ENCODE measurements at regions not wholly inside any gene's neighbourhood (a gene's known extent, or its start where the extent isn't known, plus 50 kb on each side); places are given as distances from the start of the nearest gene placed in this dataset.

GRCh38 chr9:73029346-73029745 is 76.5 kb upstream of the ALDH1A1 start:
- no peaks in the 10 kb centered on the region for H3K27me3 ChIP-seq
- TF ChIP-seq Cebpa-rat (IDR thresholded peaks at IDR 0.05): no peak
- peaks cover 14 to 52% (median 35%) of the 10 kb centered on the region in 10 experiments for H3K4me1 ChIP-seq
- no peak overlapping the region for H3K9ac ChIP-seq
- H3K27ac ChIP-seq: no peak overlapping the region
- no peaks in the 10 kb centered on the region; a peak in 1 of 22 replicates for H3K36me3 ChIP-seq
- peaks cover 0 to 60% (median 31%) of the 10 kb centered on the region in 11 experiments; a peak in 16 of 22 replicates for H3K9me3 ChIP-seq (replicated peaks in 1 of 11)
- H3K4me2 ChIP-seq: no peak overlapping the region
- no peaks in the 10 kb centered on the region for H4K20me1 ChIP-seq
- no peak overlapping the region; a peak in 1 of 20 replicates for H3K4me3 ChIP-seq

- H3K9me3 ChIP-seq (replicated peaks in 1 of 11): peaks cover 0 to 67% (median 27%) of the 10 kb centered on the region in 11 experiments; a peak in 15 of 22 replicates
- H3K4me1 ChIP-seq: peaks cover 14 to 68% (median 44%) of the 10 kb centered on the region in 10 experiments
- H3K27me3 ChIP-seq: no peaks in the 10 kb centered on the region
- peak overlapping the region in 3 of 10 experiments; percentile 15 to 32 (median 16); a peak in 2 of 20 replicates for H3K4me3 ChIP-seq
- H3K27ac ChIP-seq: peak overlapping the region in 6 of 11 experiments; percentile 24 to 72 (median 42); a peak in 11 of 22 replicates
- peak overlapping the region; percentile 38 to 85 (median 73); a peak in 21 of 22 replicates for H3K4me2 ChIP-seq
- no peak for TF ChIP-seq Cebpa-rat (IDR thresholded peaks at IDR 0.05)
- H4K20me1 ChIP-seq: no peaks in the 10 kb centered on the region
- no peaks in the 10 kb centered on the region; a peak in 1 of 22 replicates for H3K36me3 ChIP-seq
- no peak overlapping the region; a peak in 1 of 22 replicates for H3K9ac ChIP-seq
Measured at GRCh38 chr9:73026375-73026774, 73.5 kb upstream of the ALDH1A1 start.

GRCh38 chr9:73024601-73025034 is 71.8 kb upstream of the ALDH1A1 start:
- no peak overlapping the region for H3K9ac ChIP-seq
- no peaks in the 10 kb centered on the region; a peak in 1 of 22 replicates for H3K36me3 ChIP-seq
- H4K20me1 ChIP-seq: no peaks in the 10 kb centered on the region
- peak overlapping the region in 5 of 11 experiments; percentile 21 to 72 (median 35); a peak in 4 of 22 replicates for H3K27ac ChIP-seq
- TF ChIP-seq Cebpa-rat (IDR thresholded peaks at IDR 0.05): no peak
- peaks cover 0 to 61% (median 21%) of the 10 kb centered on the region in 11 experiments; a peak in 15 of 22 replicates for H3K9me3 ChIP-seq (replicated peaks in 1 of 11)
- H3K4me2 ChIP-seq: peak overlapping the region in 6 of 11 experiments; percentile 67 to 85 (median 80); a peak in 7 of 22 replicates
- peaks cover 14 to 68% (median 42%) of the 10 kb centered on the region in 10 experiments for H3K4me1 ChIP-seq
- H3K27me3 ChIP-seq: no peaks in the 10 kb centered on the region
- H3K4me3 ChIP-seq: 0 out of 20 replicates have a peak overlapping the region, but pooled peaks of 1 of the 10 experiments have one; percentile 20

GRCh38 chr9:73023025-73023541 is 70.2 kb upstream of the ALDH1A1 start:
- H3K27me3 ChIP-seq: no peaks in the 10 kb centered on the region
- peaks cover 7 to 68% (median 33%) of the 10 kb centered on the region in 11 experiments; a peak in 21 of 22 replicates for H3K9me3 ChIP-seq (replicated peaks in 1 of 11)
- H3K4me2 ChIP-seq: peak overlapping the region in 3 of 11 experiments; percentile 10 to 81 (median 28); a peak in 5 of 22 replicates
- no peak for TF ChIP-seq Cebpa-rat (IDR thresholded peaks at IDR 0.05)
- no peak overlapping the region for H3K9ac ChIP-seq
- no peaks in the 10 kb centered on the region for H4K20me1 ChIP-seq
- no peaks in the 10 kb centered on the region; a peak in 1 of 22 replicates for H3K36me3 ChIP-seq
- H3K27ac ChIP-seq: 0 out of 22 replicates have a peak overlapping the region, but pooled peaks of 1 of the 11 experiments have one; percentile 3
- H3K4me1 ChIP-seq: peaks cover 14 to 54% (median 42%) of the 10 kb centered on the region in 10 experiments
- no peak overlapping the region for H3K4me3 ChIP-seq

- H3K36me3 ChIP-seq: no peaks in the 10 kb centered on the region; a peak in 1 of 22 replicates
- H3K4me2 ChIP-seq: no peak overlapping the region
- peaks cover 14 to 47% (median 38%) of the 10 kb centered on the region in 10 experiments for H3K4me1 ChIP-seq
- no peak for TF ChIP-seq Cebpa-rat (IDR thresholded peaks at IDR 0.05)
- H4K20me1 ChIP-seq: no peaks in the 10 kb centered on the region
- H3K4me3 ChIP-seq: no peak overlapping the region
- H3K27ac ChIP-seq: no peak overlapping the region
- H3K9me3 ChIP-seq (replicated peaks in 1 of 11): peaks cover 7 to 68% (median 33%) of the 10 kb centered on the region in 11 experiments; a peak in 21 of 22 replicates
- no peak overlapping the region for H3K9ac ChIP-seq
- H3K27me3 ChIP-seq: no peaks in the 10 kb centered on the region
Measured at GRCh38 chr9:73022353-73022752, 69.5 kb upstream of the ALDH1A1 start.

GRCh38 chr9:73020877-73021276 is 68.0 kb upstream of the ALDH1A1 start:
- Histone ChIP-seq H3K4me3 (no peak overlapping the region), H3K4me2 (no peak overlapping the region), H3K27ac (no peak overlapping the region), H4K20me1 (no peaks in the 10 kb centered on the region), H3K9me3 (replicated peaks in 1 of 11) (peaks cover 7 to 74% (median 33%) of the 10 kb centered on the region in 11 experiments; a peak in 21 of 22 replicates), H3K4me1 (peaks cover 5 to 32% (median 23%) of the 10 kb centered on the region in 10 experiments; a peak in 17 of 20 replicates), H3K9ac (no peak overlapping the region), H3K27me3 (no peaks in the 10 kb centered on the region), H3K36me3 (no peaks in the 10 kb centered on the region; a peak in 1 of 22 replicates)
- TF ChIP-seq Cebpa-rat (IDR thresholded peaks at IDR 0.05): no peak

- no peaks in the 10 kb centered on the region for H3K36me3 ChIP-seq
- H3K9me3 ChIP-seq (replicated peaks in 1 of 11): peaks cover 3 to 27% (median 12%) of the 10 kb centered on the region in 11 experiments; a peak in 20 of 22 replicates
- H3K4me2 ChIP-seq: no peak overlapping the region
- no peaks in the 10 kb centered on the region for H4K20me1 ChIP-seq
- no peak overlapping the region for H3K9ac ChIP-seq
- no peaks in the 10 kb centered on the region for H3K27me3 ChIP-seq
- H3K27ac ChIP-seq: no peak overlapping the region
- no peak for TF ChIP-seq Cebpa-rat (IDR thresholded peaks at IDR 0.05)
- H3K4me3 ChIP-seq: no peak overlapping the region
- peaks cover 0 to 7% (median 0%) of the 10 kb centered on the region in 10 experiments; a peak in 4 of 20 replicates for H3K4me1 ChIP-seq
Measured at GRCh38 chr9:73014011-73014410, 61.2 kb upstream of the ALDH1A1 start.

GRCh38 chr9:73011956-73012355 is 59.1 kb upstream of the ALDH1A1 start:
- Histone ChIP-seq H3K27me3 (no peaks in the 10 kb centered on the region), H3K9ac (no peak overlapping the region), H3K9me3 (replicated peaks in 1 of 11) (peaks cover 0 to 9% (median 0%) of the 10 kb centered on the region in 11 experiments; a peak in 4 of 22 replicates), H3K4me3 (no peak overlapping the region), H3K4me2 (no peak overlapping the region), H3K27ac (no peak overlapping the region), H3K36me3 (no peaks in the 10 kb centered on the region), H3K4me1 (peaks cover 0 to 16% (median 0%) of the 10 kb centered on the region in 10 experiments; a peak in 8 of 20 replicates), H4K20me1 (no peaks in the 10 kb centered on the region)
- TF ChIP-seq Cebpa-rat (IDR thresholded peaks at IDR 0.05): no peak

GRCh38 chr9:73011181-73011750 is 58.4 kb upstream of the ALDH1A1 start:
- H3K4me2 ChIP-seq: no peak overlapping the region
- no peak overlapping the region for H3K9ac ChIP-seq
- H4K20me1 ChIP-seq: no peaks in the 10 kb centered on the region
- no peak overlapping the region for H3K4me3 ChIP-seq
- H3K9me3 ChIP-seq (replicated peaks in 1 of 11): peaks cover 0 to 7% (median 0%) of the 10 kb centered on the region in 11 experiments; a peak in 2 of 22 replicates
- no peak overlapping the region for H3K27ac ChIP-seq
- TF ChIP-seq Cebpa-rat (IDR thresholded peaks at IDR 0.05): no peak
- no peaks in the 10 kb centered on the region for H3K27me3 ChIP-seq
- H3K36me3 ChIP-seq: no peaks in the 10 kb centered on the region
- peaks cover 0 to 16% (median 0%) of the 10 kb centered on the region in 10 experiments; a peak in 8 of 20 replicates for H3K4me1 ChIP-seq

Data from BLaER1 treated with 17β-estradiol and CSF1 and Interleukin-3, amounts not matched to agents 10 nM and 100 nM (cell line).